Caco-2 (cell line): ENCODE measurements at regions not wholly inside any gene's neighbourhood (a gene's known extent, or its start where the extent isn't known, plus 50 kb on each side); places are given as distances from the start of the nearest gene placed in this dataset.

Experiments
- BruUV-seq: library from RNA; stranded (reverse); fragments of 400-500 nt; replicated peaks from 2 replicates; lab custom pipeline; 2021; lab: Mats Ljungman, UMichigan
- CTCF ChIA-PET: fragments of 300-600 bp; sonication (Branson Sonifier 250); formaldehyde crosslinking; loops from one replicate; lab custom pipeline; 2022; ENCODE audit warnings: antibody characterized with exemption; lab: Charles Lee
- POLR2A ChIA-PET: fragments of 300-600 bp; sonication (Branson Sonifier 250); formaldehyde crosslinking; loops from one replicate; lab custom pipeline; 2022; ENCODE audit warnings: antibody characterized with exemption; lab: Charles Lee
- DNase-seq, 2 experiments: peaks; one replicate each; pipeline versions ENCODE4 v3.0.0 to v3.0.0-alpha.2; 2020 to 2022
- H3K27me3 ChIP-seq: replicated peaks from 2 replicates; pipeline ENCODE4 v1.6.0; 2011; ENCODE audit warnings: low read length; ENCODE audit not compliant: control insufficient read depth, insufficient read depth
- H3K36me3 ChIP-seq: 2 replicates; pipeline ENCODE4 v1.5.1; 2011; ENCODE audit warnings: low read length; ENCODE audit not compliant: control insufficient read depth, insufficient read depth
- H3K4me1 ChIP-seq: fragments of 250-450 bp; sonication (Bioruptor Pico); 2 replicates; pipeline ENCODE4 v1.5.1; 2020; ENCODE audit warnings: mild to moderate bottlenecking
- H3K4me3 ChIP-seq: 2 replicates; pipeline ENCODE4 v1.5.1; 2011; ENCODE audit warnings: low read depth, mild to moderate bottlenecking, control low read depth, low read length
- H3K9me3 ChIP-seq: fragments of 250-450 bp; sonication (Bioruptor Pico); 2 replicates; pipeline ENCODE4 v1.5.1; 2020; ENCODE audit warnings: mild to moderate bottlenecking, moderate library complexity
- H3K27ac Mint-ChIP-seq: one replicate; pipeline ENCODE4 v1.8.0; 2022; ENCODE audit warnings: mixed read lengths; ENCODE audit not compliant: unreplicated experiment
- H3K27me3 Mint-ChIP-seq: one replicate; pipeline ENCODE4 v1.8.0; 2022; ENCODE audit warnings: mixed read lengths; ENCODE audit not compliant: insufficient read depth, unreplicated experiment
- H3K36me3 Mint-ChIP-seq: one replicate; pipeline ENCODE4 v1.8.0; 2022; ENCODE audit warnings: mild to moderate bottlenecking, mixed read lengths; ENCODE audit not compliant: insufficient read depth, unreplicated experiment
- H3K4me1 Mint-ChIP-seq: one replicate; pipeline ENCODE4 v1.8.0; 2022; ENCODE audit warnings: low read depth, mixed read lengths; ENCODE audit not compliant: unreplicated experiment
- H3K4me3 Mint-ChIP-seq: one replicate; pipeline ENCODE4 v1.8.0; 2022; ENCODE audit warnings: mild to moderate bottlenecking, moderate library complexity, mixed read lengths; ENCODE audit not compliant: unreplicated experiment
- H3K9me3 Mint-ChIP-seq: one replicate; pipeline ENCODE4 v1.8.0; 2022; ENCODE audit warnings: mixed read lengths; ENCODE audit not compliant: unreplicated experiment
- intact Hi-C: fragments of 100-400 bp; cut with micrococcal nuclease; formaldehyde crosslinking; loops from one replicate; pipeline ENCODE4 v1.10.0; 2022; ENCODE audit not compliant: unreplicated experiment
- TF ChIP-seq, protein P1 (sequence below), 2 experiments: fragments of 200-600 bp in 1 of 2; IDR thresholded peaks; 1 replicate in 1 of 2; 2 replicates in 1 of 2; pipeline versions ENCODE4 v1.5.1 to v1.8.0; 2011 to 2022; ENCODE audit warnings: antibody characterized with exemption in 1 of 2, control low read depth in 1 of 2, inconsistent platforms in 1 of 2, low read depth in 1 of 2, low read length in 1 of 2, mild to moderate bottlenecking in 1 of 2, moderate library complexity in 1 of 2; ENCODE audit not compliant: insufficient read depth in 1 of 2, severe bottlenecking in 1 of 2, unreplicated experiment in 1 of 2

DNA sequence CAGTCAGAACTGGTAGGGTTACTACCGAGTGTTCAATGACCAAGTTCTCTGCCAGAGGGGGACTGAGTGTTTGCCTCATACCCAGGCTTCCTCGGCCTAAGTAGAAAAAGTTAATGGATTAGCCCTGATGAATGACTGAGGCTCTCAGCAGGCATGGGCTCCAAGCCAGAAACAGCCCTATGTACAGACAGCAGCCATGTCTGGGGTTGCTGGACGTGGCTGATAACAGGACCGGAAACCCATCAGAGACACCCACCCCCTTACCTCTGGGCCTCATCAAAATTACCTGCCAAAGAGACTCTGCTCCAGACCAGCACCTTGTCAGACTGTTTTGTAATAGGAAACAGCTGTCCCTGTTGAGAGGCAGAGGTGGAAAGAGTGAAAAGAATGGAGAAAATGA, 351.4 kb downstream of the ETS1 start:
- Mint-ChIP-seq H3K4me3 (no peak overlapping the region), H3K36me3 (no peaks in the 10 kb centered on the region), H3K9me3 (no peaks in the 10 kb centered on the region), H3K27ac (no peak overlapping the region), H3K27me3 (no peaks in the 10 kb centered on the region), H3K4me1 (no peaks in the 10 kb centered on the region)
- intact Hi-C loops, result no loop called here
- TF ChIP-seq, protein P1, sequence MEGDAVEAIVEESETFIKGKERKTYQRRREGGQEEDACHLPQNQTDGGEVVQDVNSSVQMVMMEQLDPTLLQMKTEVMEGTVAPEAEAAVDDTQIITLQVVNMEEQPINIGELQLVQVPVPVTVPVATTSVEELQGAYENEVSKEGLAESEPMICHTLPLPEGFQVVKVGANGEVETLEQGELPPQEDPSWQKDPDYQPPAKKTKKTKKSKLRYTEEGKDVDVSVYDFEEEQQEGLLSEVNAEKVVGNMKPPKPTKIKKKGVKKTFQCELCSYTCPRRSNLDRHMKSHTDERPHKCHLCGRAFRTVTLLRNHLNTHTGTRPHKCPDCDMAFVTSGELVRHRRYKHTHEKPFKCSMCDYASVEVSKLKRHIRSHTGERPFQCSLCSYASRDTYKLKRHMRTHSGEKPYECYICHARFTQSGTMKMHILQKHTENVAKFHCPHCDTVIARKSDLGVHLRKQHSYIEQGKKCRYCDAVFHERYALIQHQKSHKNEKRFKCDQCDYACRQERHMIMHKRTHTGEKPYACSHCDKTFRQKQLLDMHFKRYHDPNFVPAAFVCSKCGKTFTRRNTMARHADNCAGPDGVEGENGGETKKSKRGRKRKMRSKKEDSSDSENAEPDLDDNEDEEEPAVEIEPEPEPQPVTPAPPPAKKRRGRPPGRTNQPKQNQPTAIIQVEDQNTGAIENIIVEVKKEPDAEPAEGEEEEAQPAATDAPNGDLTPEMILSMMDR (IDR thresholded peaks at IDR 0.05; ENCODE audit: insufficient read depth in 1 of 2, low read depth in 1 of 2, low read length in 1 of 2, severe bottlenecking in 1 of 2, unreplicated experiment in 1 of 2), result no peak
- 0 out of 2 replicates have a peak, but pooled peaks cover under 1% of the 10 kb centered on the region for H3K9me3 ChIP-seq
- POLR2A ChIA-PET, result no interaction called here
- CTCF ChIA-PET, result no interaction called here
- H3K36me3 ChIP-seq, result no peaks in the 10 kb centered on the region
- H3K4me1 ChIP-seq, result no peaks in the 10 kb centered on the region
- no TSS peak for BruUV-seq
- DNase-seq, result no peak
- H3K27me3 ChIP-seq, result no peaks in the 10 kb centered on the region
- H3K4me3 ChIP-seq, result no peak overlapping the region

DNA sequence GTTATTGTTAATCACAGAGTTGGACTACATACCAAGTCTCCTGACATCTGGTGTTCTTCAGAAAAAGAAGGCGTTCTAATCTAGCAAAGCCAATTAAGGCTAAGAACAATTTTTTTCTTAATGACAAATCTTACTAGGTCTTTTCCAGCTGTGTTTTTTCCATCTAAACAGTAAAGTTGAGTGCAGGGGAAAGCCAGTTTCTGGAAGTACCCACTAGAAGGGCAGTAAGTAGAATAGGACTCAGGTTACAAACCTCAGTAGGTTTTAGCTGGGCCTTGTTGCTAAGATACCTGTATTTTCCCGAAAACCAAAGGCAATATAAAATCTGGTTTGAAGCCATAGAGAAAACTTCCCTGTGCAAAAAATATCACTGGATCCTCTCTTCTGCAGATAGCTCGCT, 351.9 kb downstream of the ETS1 start:
- intact Hi-C loops, result no loop called here
- Histone ChIP-seq H3K4me3 (no peak overlapping the region), H3K36me3 (no peaks in the 10 kb centered on the region), H3K27me3 (no peaks in the 10 kb centered on the region), H3K4me1 (no peaks in the 10 kb centered on the region), H3K9me3 (0 out of 2 replicates have a peak, but pooled peaks cover 3% of the 10 kb centered on the region)
- DNase-seq, result no peak
- Mint-ChIP-seq H3K27ac (no peak overlapping the region), H3K4me3 (no peak overlapping the region), H3K36me3 (no peaks in the 10 kb centered on the region), H3K4me1 (no peaks in the 10 kb centered on the region), H3K27me3 (no peaks in the 10 kb centered on the region), H3K9me3 (no peaks in the 10 kb centered on the region)
- BruUV-seq, result no TSS peak
- TF ChIP-seq, protein P1 (IDR thresholded peaks at IDR 0.05; ENCODE audit: insufficient read depth in 1 of 2, low read depth in 1 of 2, low read length in 1 of 2, severe bottlenecking in 1 of 2, unreplicated experiment in 1 of 2), result no peak
- POLR2A ChIA-PET, result no interaction called here
- CTCF ChIA-PET, result no interaction called here

DNA sequence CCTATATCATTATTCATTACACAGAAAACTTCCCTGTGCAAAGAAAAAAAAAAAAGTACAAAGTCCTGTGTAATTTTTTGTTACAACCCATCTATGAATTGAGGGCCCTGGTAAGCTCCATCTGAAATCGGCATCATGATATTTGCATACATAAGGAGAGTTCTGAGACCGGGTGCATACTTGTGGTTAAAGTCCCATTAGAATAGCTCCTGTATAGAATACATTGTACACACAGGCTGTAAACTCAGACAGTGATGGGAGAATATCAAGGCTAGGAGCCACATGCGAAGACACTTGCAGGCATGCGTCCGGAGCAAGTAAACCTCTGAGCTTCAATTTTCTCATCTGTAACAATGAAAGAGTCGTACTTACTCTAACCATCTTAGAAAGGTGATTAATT, 353.2 kb downstream of the ETS1 start:
- DNase-seq, result no peak
- Histone ChIP-seq H3K9me3 (0 out of 2 replicates have a peak, but pooled peaks cover 3% of the 10 kb centered on the region), H3K4me3 (no peak overlapping the region), H3K36me3 (no peaks in the 10 kb centered on the region), H3K27me3 (no peaks in the 10 kb centered on the region), H3K4me1 (no peaks in the 10 kb centered on the region)
- Mint-ChIP-seq H3K9me3 (no peaks in the 10 kb centered on the region), H3K4me1 (no peaks in the 10 kb centered on the region), H3K4me3 (no peak overlapping the region), H3K36me3 (no peaks in the 10 kb centered on the region), H3K27me3 (no peaks in the 10 kb centered on the region), H3K27ac (no peak overlapping the region)
- intact Hi-C loops, result no loop called here
- ChIA-PET POLR2A (no interaction called here), CTCF (no interaction called here)
- no TSS peak for BruUV-seq
- TF ChIP-seq, protein P1 (IDR thresholded peaks at IDR 0.05; ENCODE audit: insufficient read depth in 1 of 2, low read depth in 1 of 2, low read length in 1 of 2, severe bottlenecking in 1 of 2, unreplicated experiment in 1 of 2), result no peak
